ENCODE measurements at regions not wholly inside any gene's neighbourhood (a gene's known extent, or its start where the extent isn't known, plus 50 kb on each side); places are given as distances from the start of the nearest gene placed in this dataset.

GRCh38 chr4:33381816-33382215, 2661.6 kb downstream of the PCDH7 start:
- no peak for TF ChIP-seq CTCF (IDR thresholded peaks at IDR 0.05)
- TF ChIP-seq POLR2A (IDR thresholded peaks at IDR 0.05): no peak

Measured in adrenal gland (tissue), 5 donors.